ENCODE measurements at regions not wholly inside any gene's neighbourhood (a gene's known extent, or its start where the extent isn't known, plus 50 kb on each side); places are given as distances from the start of the nearest gene placed in this dataset.

DNA sequence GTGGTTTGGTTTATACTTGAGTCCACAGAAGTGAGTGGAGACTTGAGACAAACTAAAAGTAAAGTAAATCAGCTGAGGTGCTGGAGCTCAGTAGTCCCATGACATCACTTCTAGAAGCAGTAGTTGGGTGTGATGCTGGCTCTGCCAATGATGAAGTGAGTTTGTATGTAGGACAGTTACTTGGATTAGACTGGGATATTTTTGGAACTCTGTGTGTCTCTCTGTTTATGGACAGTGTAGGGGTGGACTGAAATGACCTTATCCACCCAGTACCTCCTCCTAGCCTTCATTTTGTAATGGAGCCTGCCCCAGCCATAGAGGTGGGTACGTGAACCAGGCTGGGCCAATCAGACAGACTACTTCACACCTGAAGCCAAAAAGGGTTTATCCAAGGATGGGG, 52.2 kb downstream of the POLR1D start:
- H3K4me1 ChIP-seq (replicated peaks): no peaks in the 10 kb centered on the region
- H3K27ac ChIP-seq: no peak overlapping the region
- TF ChIP-seq POLR2A (IDR thresholded peaks at IDR 0.05): no peak
- TF ChIP-seq POLR2AphosphoS5 (IDR thresholded peaks at IDR 0.05): no peak
- TF ChIP-seq, protein P1, sequence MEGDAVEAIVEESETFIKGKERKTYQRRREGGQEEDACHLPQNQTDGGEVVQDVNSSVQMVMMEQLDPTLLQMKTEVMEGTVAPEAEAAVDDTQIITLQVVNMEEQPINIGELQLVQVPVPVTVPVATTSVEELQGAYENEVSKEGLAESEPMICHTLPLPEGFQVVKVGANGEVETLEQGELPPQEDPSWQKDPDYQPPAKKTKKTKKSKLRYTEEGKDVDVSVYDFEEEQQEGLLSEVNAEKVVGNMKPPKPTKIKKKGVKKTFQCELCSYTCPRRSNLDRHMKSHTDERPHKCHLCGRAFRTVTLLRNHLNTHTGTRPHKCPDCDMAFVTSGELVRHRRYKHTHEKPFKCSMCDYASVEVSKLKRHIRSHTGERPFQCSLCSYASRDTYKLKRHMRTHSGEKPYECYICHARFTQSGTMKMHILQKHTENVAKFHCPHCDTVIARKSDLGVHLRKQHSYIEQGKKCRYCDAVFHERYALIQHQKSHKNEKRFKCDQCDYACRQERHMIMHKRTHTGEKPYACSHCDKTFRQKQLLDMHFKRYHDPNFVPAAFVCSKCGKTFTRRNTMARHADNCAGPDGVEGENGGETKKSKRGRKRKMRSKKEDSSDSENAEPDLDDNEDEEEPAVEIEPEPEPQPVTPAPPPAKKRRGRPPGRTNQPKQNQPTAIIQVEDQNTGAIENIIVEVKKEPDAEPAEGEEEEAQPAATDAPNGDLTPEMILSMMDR (IDR thresholded peaks at IDR 0.05): no peak
- H3K36me3 ChIP-seq: no peaks in the 10 kb centered on the region
- H3K9me3 ChIP-seq: no peaks in the 10 kb centered on the region
- H3K4me3 ChIP-seq: no peak overlapping the region
- intact Hi-C loops (cut with DNase I): no loop called here
- no peak for DNase-seq (ENCODE audit: low spot score)
- WGBS: 100% methylated on average over 1 of the region's 1 CpG
- no peaks in the 10 kb centered on the region for H3K27me3 ChIP-seq (replicated peaks; ENCODE audit: insufficient read depth)

DNA sequence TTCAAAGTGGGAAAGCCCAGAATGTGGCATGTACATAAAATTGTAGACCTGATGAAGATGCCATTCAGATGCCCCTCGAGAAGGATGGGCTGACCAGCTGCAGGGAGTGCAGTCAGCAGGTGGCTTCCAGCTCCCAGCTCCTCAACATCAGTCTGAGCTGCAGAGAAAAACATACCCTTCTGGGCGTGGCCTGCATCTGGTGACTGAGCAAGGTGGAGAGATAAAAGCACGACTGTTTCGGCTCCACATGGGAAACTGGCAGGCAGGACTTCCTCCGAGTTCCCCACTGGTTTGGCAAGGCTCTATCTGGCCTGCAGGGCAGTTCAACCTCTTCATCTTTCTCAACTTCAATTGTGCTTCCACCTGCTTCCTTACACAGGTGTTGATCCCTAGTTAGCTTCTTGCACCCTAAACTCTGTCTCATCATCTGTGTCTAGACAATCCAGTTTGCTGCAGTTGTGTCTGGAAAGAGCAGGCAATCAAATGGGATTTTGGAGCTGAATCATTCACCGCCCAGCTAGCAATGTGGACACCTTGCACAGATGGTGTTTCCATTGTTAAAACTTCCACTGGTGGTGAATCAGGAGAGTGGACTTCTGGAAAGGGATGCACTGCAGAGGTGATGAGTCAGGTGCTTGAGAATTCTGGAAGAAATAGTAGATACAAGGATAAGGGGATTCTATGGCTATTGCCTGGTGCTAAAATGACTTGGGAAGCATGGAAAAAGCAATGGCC, 56.8 kb downstream of the POLR1D start:
- 72% methylated on average over 6 of the region's 6 CpGs for WGBS
- Histone ChIP-seq H3K36me3 (no peaks in the 10 kb centered on the region), H3K27ac (no peak overlapping the region), H3K4me3 (no peak overlapping the region), H3K27me3 (replicated peaks; ENCODE audit: insufficient read depth) (no peaks in the 10 kb centered on the region), H3K4me1 (replicated peaks) (no peaks in the 10 kb centered on the region), H3K9me3 (no peaks in the 10 kb centered on the region)
- DNase-seq (ENCODE audit: low spot score): no peak
- intact Hi-C loops (cut with DNase I): no loop called here
- no peak for TF ChIP-seq POLR2AphosphoS5 (IDR thresholded peaks at IDR 0.05)
- TF ChIP-seq, protein P1 (IDR thresholded peaks at IDR 0.05): no peak
- no peak for TF ChIP-seq POLR2A (IDR thresholded peaks at IDR 0.05)

DNA sequence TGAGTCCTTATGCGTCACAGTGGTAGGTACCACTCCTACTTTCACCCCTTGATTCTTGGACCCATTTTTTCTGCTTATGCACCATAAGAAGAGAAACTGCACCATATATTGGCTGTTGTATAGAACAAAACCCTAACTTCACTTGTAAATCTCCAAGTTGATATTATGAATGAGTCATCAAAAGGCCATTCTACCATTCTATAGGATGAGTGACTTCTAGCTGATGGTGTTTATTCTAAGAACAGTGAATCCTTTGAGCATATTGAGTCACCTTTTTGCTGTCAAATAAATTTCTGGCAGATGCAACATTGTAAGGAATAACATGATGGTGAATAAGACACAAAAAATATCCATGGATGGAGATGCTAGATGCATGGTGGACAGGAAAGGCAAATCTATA, 57.7 kb downstream of the POLR1D start:
- WGBS: 100% methylated on average over 1 of the region's 1 CpG
- TF ChIP-seq POLR2A (IDR thresholded peaks at IDR 0.05) (no peak), POLR2AphosphoS5 (IDR thresholded peaks at IDR 0.05) (no peak)
- TF ChIP-seq, protein P1 (IDR thresholded peaks at IDR 0.05): no peak
- Histone ChIP-seq H3K4me1 (replicated peaks) (no peaks in the 10 kb centered on the region), H3K36me3 (no peaks in the 10 kb centered on the region), H3K9me3 (no peaks in the 10 kb centered on the region), H3K27me3 (replicated peaks; ENCODE audit: insufficient read depth) (no peaks in the 10 kb centered on the region), H3K27ac (no peak overlapping the region), H3K4me3 (no peak overlapping the region)
- intact Hi-C loops (cut with DNase I): no loop called here
- DNase-seq (ENCODE audit: low spot score): no peak

DNA sequence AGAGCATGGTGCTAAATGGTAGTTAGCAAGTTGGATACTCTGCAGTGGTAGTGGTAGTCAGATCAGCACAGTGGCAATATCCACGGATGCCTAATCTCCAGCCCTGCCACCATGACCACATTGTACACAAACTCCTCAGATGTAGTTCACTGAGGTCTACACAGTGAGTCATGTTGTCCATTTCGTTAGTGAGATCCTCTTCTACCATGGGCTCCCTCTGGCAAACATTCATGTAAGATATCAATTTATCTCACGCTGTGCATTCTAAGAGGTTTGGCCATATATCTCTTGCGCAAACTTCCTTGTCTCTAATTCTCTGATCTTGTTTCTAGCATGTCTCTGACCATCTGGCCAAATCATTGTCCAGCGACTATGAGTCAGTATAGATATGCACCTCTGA, 58.2 kb downstream of the POLR1D start:
- H3K4me3 ChIP-seq: no peak overlapping the region
- no peaks in the 10 kb centered on the region for H3K27me3 ChIP-seq (replicated peaks; ENCODE audit: insufficient read depth)
- intact Hi-C loops (cut with DNase I): no loop called here
- TF ChIP-seq, protein P1 (IDR thresholded peaks at IDR 0.05): no peak
- TF ChIP-seq POLR2AphosphoS5 (IDR thresholded peaks at IDR 0.05): no peak
- TF ChIP-seq POLR2A (IDR thresholded peaks at IDR 0.05): no peak
- no peak for DNase-seq (ENCODE audit: low spot score)
- no peaks in the 10 kb centered on the region for H3K36me3 ChIP-seq
- no peak overlapping the region for H3K27ac ChIP-seq
- 78% methylated on average over 5 of the region's 5 CpGs for WGBS
- H3K9me3 ChIP-seq: no peaks in the 10 kb centered on the region
- no peaks in the 10 kb centered on the region for H3K4me1 ChIP-seq (replicated peaks)

DNA sequence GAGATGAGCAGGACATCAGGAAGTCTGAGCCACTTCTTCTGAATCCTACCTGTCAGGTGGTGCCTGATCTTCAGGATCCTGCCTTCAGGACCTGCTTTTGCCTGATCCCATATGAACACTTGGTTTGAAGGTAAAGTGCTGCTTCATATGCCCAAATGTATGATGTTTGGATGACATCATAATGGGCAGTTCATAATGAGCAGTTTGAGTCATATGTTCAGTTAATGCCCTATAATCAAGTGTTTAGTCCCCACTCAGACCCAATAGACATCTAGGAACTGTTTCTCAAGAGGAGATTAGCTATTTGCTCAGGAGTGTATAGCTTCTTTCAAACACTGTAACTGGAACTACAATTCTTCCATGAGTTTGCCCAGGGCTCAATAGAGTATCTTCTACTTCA, 58.8 kb downstream of the POLR1D start:
- H3K4me1 ChIP-seq (replicated peaks): no peaks in the 10 kb centered on the region
- no peak for DNase-seq (ENCODE audit: low spot score)
- no peaks in the 10 kb centered on the region for H3K27me3 ChIP-seq (replicated peaks; ENCODE audit: insufficient read depth)
- no peaks in the 10 kb centered on the region for H3K9me3 ChIP-seq
- intact Hi-C loops (cut with DNase I): no loop called here
- no peak overlapping the region for H3K4me3 ChIP-seq
- no peaks in the 10 kb centered on the region for H3K36me3 ChIP-seq
- H3K27ac ChIP-seq: no peak overlapping the region
- TF ChIP-seq, protein P1 (IDR thresholded peaks at IDR 0.05): no peak
- TF ChIP-seq POLR2AphosphoS5 (IDR thresholded peaks at IDR 0.05) (no peak), POLR2A (IDR thresholded peaks at IDR 0.05) (no peak)
